Mesodermal cell (in vitro differentiated cells): ENCODE measurements at regions not wholly inside any gene's neighbourhood (a gene's known extent, or its start where the extent isn't known, plus 50 kb on each side); places are given as distances from the start of the nearest gene placed in this dataset.

Source experiments
- H3K27ac ChIP-seq: 2 replicates; pipeline ENCODE4 v1.7.0; 2013; ENCODE audit warnings: mild to moderate bottlenecking, low read depth, low read length, moderate library complexity; ENCODE audit not compliant: severe bottlenecking
- H3K36me3 ChIP-seq: 2 replicates; pipeline ENCODE4 v1.7.1; 2013; ENCODE audit warnings: mild to moderate bottlenecking, low read length, moderate library complexity; ENCODE audit not compliant: control insufficient read depth, insufficient read depth
- H3K4me1 ChIP-seq: one replicate; pipeline ENCODE4 v1.7.1; 2013; ENCODE audit warnings: mild to moderate bottlenecking, low read length; ENCODE audit not compliant: insufficient read depth, control insufficient read depth, poor library complexity, severe bottlenecking
- H3K4me3 ChIP-seq: 2 replicates; pipeline ENCODE4 v1.7.0; 2013; ENCODE audit warnings: low read length, control low read depth, mild to moderate bottlenecking; ENCODE audit not compliant: insufficient read depth, poor library complexity, severe bottlenecking; ENCODE audit errors: extremely low read depth
- H3K9me3 ChIP-seq: 2 replicates; pipeline ENCODE4 v1.7.1; 2013; ENCODE audit warnings: mild to moderate bottlenecking, low read length, moderate library complexity; ENCODE audit not compliant: control insufficient read depth
- WGBS, 2 experiments: methylation state at CpG; one replicate each; pipeline ENCODE4 v1.1.5; 2013; ENCODE audit warnings: missing lambda C conversion rate in 2 of 2; ENCODE audit not compliant: insufficient coverage in 2 of 2; 5-methylcytosine and 5-hydroxymethylcytosine counted together

GRCh38 chr15:31245756-31246155, 80.9 kb upstream of the KLF13 start:
- Histone ChIP-seq H3K4me3 (no peak overlapping the region), H3K36me3 (no peaks in the 10 kb centered on the region), H3K9me3 (no peaks in the 10 kb centered on the region), H3K4me1 (no peaks in the 10 kb centered on the region), H3K27ac (no peak overlapping the region)
- WGBS, 2 experiments: 78 to 93% methylated on average over 2 of the region's 3 CpGs

DNA sequence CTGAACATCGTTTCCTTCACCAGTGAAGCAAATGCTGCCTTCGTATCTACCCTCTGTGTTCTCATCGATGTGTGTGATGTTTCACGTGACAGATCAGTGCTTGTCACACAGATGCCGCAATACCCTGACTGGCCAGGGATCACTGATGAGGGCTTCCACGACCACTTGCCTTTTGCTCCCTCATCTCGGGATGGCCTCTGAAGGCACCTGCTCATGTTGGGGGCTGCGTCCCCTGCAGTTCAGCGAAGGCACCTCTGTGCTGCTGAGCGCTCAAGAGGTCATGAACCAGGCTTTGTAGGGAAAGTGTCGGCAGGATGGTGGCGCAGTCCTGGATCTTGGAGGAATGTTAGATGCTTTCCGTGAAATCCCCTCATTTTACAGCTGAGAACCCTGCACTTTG, 79.2 kb upstream of the KLF13 start:
- Histone ChIP-seq H3K27ac (no peak overlapping the region), H3K4me1 (no peaks in the 10 kb centered on the region), H3K9me3 (no peaks in the 10 kb centered on the region), H3K36me3 (no peaks in the 10 kb centered on the region), H3K4me3 (no peak overlapping the region)
- WGBS, 2 experiments: 93 to 95% methylated on average over 11 to 13 of the region's 13 CpGs

DNA sequence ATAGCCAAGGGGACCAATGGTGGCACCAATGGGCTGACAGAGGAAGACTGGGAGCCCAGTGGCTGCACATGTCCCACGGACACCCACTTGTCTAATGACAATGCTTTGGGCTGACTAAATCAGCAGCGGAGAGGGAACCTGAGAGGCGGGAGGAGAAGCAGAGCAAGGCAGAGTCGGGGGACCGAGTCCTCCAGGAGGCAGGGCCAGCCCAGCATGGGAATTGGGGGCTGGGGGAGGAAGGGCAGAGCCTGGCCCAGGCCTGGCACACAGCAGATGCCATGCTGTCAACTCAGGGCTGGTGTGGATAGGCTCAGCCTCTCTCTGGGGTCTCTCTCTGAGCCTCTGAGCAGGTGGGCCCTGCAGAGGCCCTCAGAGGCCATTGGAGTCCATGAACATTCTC, 78.4 kb upstream of the KLF13 start:
- H3K27ac ChIP-seq: no peak overlapping the region
- H3K9me3 ChIP-seq: no peaks in the 10 kb centered on the region
- no peaks in the 10 kb centered on the region for H3K4me1 ChIP-seq
- WGBS, 2 experiments: 95 to 100% methylated on average over 3 to 5 of the region's 5 CpGs
- H3K4me3 ChIP-seq: no peak overlapping the region
- H3K36me3 ChIP-seq: no peaks in the 10 kb centered on the region

GRCh38 chr15:31248951-31249350, 77.7 kb upstream of the KLF13 start:
- H3K9me3 ChIP-seq: no peaks in the 10 kb centered on the region
- 88% methylated on average over 3 to 4 of the region's 5 CpGs for WGBS, 2 experiments
- H3K4me3 ChIP-seq: no peak overlapping the region
- H3K4me1 ChIP-seq: no peaks in the 10 kb centered on the region
- no peak overlapping the region for H3K27ac ChIP-seq
- H3K36me3 ChIP-seq: no peaks in the 10 kb centered on the region

GRCh38 chr15:31250033-31250432, 76.6 kb upstream of the KLF13 start:
- Histone ChIP-seq H3K27ac (no peak overlapping the region), H3K4me3 (no peak overlapping the region), H3K4me1 (no peaks in the 10 kb centered on the region), H3K9me3 (no peaks in the 10 kb centered on the region), H3K36me3 (no peaks in the 10 kb centered on the region)
- 92 to 96% methylated on average over 8 to 9 of the region's 9 CpGs for WGBS, 2 experiments

DNA sequence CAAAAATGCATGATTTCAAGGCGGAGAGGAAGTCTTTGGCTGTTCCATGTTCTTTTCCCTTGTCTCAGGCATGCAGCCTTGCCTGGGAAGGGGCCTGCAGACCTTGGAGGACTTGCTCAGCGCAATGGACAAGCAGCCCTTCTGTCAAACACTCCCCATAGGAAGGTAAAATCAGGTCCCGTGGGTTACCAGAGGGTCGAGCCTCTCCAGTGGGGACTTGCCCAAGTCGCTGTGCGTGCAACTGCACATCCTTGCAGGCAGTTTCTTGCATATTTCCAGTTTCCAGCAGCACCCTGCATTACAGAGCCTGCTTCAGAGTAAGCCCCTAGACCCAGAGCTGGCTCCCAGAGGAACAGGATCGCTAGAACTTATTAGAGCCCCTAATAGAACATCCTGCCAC, 75.5 kb upstream of the KLF13 start:
- H3K4me1 ChIP-seq: no peaks in the 10 kb centered on the region
- no peaks in the 10 kb centered on the region for H3K9me3 ChIP-seq
- H3K36me3 ChIP-seq: no peaks in the 10 kb centered on the region
- 85 to 88% methylated on average over 6 to 7 of the region's 7 CpGs for WGBS, 2 experiments
- no peak overlapping the region for H3K27ac ChIP-seq
- H3K4me3 ChIP-seq: no peak overlapping the region

- no peaks in the 10 kb centered on the region for H3K4me1 ChIP-seq
- H3K9me3 ChIP-seq: no peaks in the 10 kb centered on the region
- WGBS, 2 experiments: 77 to 90% methylated on average over 3 to 6 of the region's 8 CpGs
- H3K27ac ChIP-seq: no peak overlapping the region
- H3K4me3 ChIP-seq: no peak overlapping the region
- no peaks in the 10 kb centered on the region for H3K36me3 ChIP-seq
These were observed 74.4 kb upstream of the KLF13 start for GRCh38 chr15:31252171-31252785.

- WGBS, 2 experiments: 86 to 94% methylated on average over 5 to 6 of the region's 7 CpGs
- Histone ChIP-seq H3K36me3 (no peaks in the 10 kb centered on the region), H3K9me3 (no peaks in the 10 kb centered on the region), H3K27ac (no peak overlapping the region), H3K4me3 (no peak overlapping the region), H3K4me1 (no peaks in the 10 kb centered on the region)
These were observed 72.0 kb upstream of the KLF13 start for GRCh38 chr15:31254431-31255175.

GRCh38 chr15:31255176-31255510, 71.5 kb upstream of the KLF13 start:
- 89 to 90% methylated on average over 2 to 5 of the region's 5 CpGs for WGBS, 2 experiments
- H3K27ac ChIP-seq: no peak overlapping the region

DNA sequence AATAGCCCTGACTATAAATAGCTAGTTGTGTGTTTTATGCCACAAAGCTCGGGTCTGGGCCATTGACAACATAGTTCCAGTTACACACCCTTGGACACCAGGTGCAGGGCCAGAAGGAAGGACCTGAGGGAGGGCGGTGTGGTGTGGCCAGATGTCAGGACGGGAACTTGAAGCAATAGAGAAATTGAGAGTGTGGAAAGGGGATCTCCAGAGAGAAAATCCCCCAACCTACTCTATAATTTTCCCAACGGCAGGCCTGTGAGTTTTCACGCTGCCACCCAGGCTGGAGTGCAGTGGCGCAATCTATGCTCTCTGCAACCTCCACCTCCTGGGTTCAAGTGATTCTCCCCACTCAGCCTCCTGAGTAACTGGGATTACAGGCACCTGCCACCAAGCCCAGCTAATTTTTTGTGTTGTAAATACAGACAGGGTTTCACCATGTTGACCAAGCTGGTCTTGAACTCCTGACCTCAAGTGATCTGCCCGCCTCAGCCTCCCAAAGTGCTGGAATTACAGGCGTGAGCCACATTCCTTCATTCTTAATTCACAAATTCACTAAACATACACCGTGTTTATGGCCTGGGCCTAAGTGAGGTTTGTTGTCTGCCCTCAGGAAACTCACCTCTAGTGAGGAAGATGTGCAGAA, 70.8 kb upstream of the KLF13 start:
- H3K27ac ChIP-seq: no peak overlapping the region
- no peaks in the 10 kb centered on the region for H3K36me3 ChIP-seq
- 88 to 100% methylated on average over 3 of the region's 9 CpGs for WGBS, 2 experiments
- no peak overlapping the region for H3K4me3 ChIP-seq
- H3K9me3 ChIP-seq: no peaks in the 10 kb centered on the region
- no peaks in the 10 kb centered on the region for H3K4me1 ChIP-seq

More at GRCh38 chr15:31255176-31255510, 71.5 kb upstream of the KLF13 start:
- Histone ChIP-seq H3K4me1 (no peaks in the 10 kb centered on the region), H3K4me3 (no peak overlapping the region), H3K9me3 (no peaks in the 10 kb centered on the region), H3K36me3 (no peaks in the 10 kb centered on the region)
